ENCODE measurements at regions not wholly inside any gene's neighbourhood (a gene's known extent, or its start where the extent isn't known, plus 50 kb on each side); places are given as distances from the start of the nearest gene placed in this dataset.

- no peak for ATAC-seq
- ChIA-PET CTCF (no interaction called here), POLR2A (interaction anchor here (0.6 kb wide), 1 partner anchor 38 kb away, joined by 3 read pairs; no protein-coding TSS in a partner anchor)
- Histone ChIP-seq H3K27me3 (ENCODE audit: control insufficient read depth, insufficient read depth, low read length) (no peaks in the 10 kb centered on the region), H3K36me3 (ENCODE audit: control insufficient read depth, insufficient read depth, low read length) (no peaks in the 10 kb centered on the region), H3K9me3 (ENCODE audit: control insufficient read depth, insufficient read depth, low read depth, low read length) (no peaks in the 10 kb centered on the region), H3K4me1 (ENCODE audit: control insufficient read depth, insufficient read depth, low read length) (no peaks in the 10 kb centered on the region), H3K4me3 (ENCODE audit: low read depth in 2 of 2, low read length in 2 of 2) (no peak overlapping the region), H3K27ac (ENCODE audit: low read length) (no peak overlapping the region)
- intact Hi-C loops (cut with micrococcal nuclease; ENCODE audit: unreplicated experiment): no loop called here
- in situ Hi-C loops (cut with HindIII; ENCODE audit: low pct_unique_long_range_greater_than_20kb, low sequenced_read_pairs): no loop called here
- BruUV-seq (replicated peaks): no TSS peak
- no peak for DNase-seq (ENCODE audit: low read depth, low spot score)
- TF ChIP-seq REST (IDR thresholded peaks at IDR 0.05; ENCODE audit: insufficient read depth in 1 of 2, low read depth in 2 of 2, low read length in 1 of 2): no peak
- TF ChIP-seq CTCF (IDR thresholded peaks at IDR 0.05): no peak
- TF ChIP-seq SIN3A (IDR thresholded peaks at IDR 0.05; ENCODE audit: borderline replicate concordance, insufficient read depth, low read depth, low read length): no peak
These were observed 386.2 kb upstream of the ARHGEF26 start for GRCh38 chr3:153734777-153735551.

GRCh38 chr3:153740109-153740508 lies 381.1 kb upstream of the ARHGEF26 start:
- H3K36me3 ChIP-seq (ENCODE audit: control insufficient read depth, insufficient read depth, low read length): no peaks in the 10 kb centered on the region
- no peaks in the 10 kb centered on the region for H3K4me1 ChIP-seq (ENCODE audit: control insufficient read depth, insufficient read depth, low read length)
- TF ChIP-seq SIN3A (IDR thresholded peaks at IDR 0.05; ENCODE audit: borderline replicate concordance, insufficient read depth, low read depth, low read length) (no peak), POLR2AphosphoS5 (IDR thresholded peaks at IDR 0.05; ENCODE audit: low read depth, low read length) (no peak), TCF7L2 (IDR thresholded peaks at IDR 0.05; ENCODE audit: low read depth, low read length) (no peak), REST (IDR thresholded peaks at IDR 0.05; ENCODE audit: insufficient read depth in 1 of 2, low read depth in 2 of 2, low read length in 1 of 2) (no peak), CTCF (IDR thresholded peaks at IDR 0.05) (no peak)
- intact Hi-C loops (cut with micrococcal nuclease; ENCODE audit: unreplicated experiment): no loop called here
- ChIA-PET CTCF (no interaction called here), POLR2A (no interaction called here)
- H3K9me3 ChIP-seq (ENCODE audit: control insufficient read depth, insufficient read depth, low read depth, low read length): no peaks in the 10 kb centered on the region
- H3K4me3 ChIP-seq (ENCODE audit: low read depth in 2 of 2, low read length in 2 of 2): no peak overlapping the region
- in situ Hi-C loops (cut with HindIII; ENCODE audit: low pct_unique_long_range_greater_than_20kb, low sequenced_read_pairs): no loop called here
- ATAC-seq: no peak
- no TSS peak for BruUV-seq (replicated peaks)
- H3K27ac ChIP-seq (ENCODE audit: low read length): no peak overlapping the region
- DNase-seq (ENCODE audit: low read depth, low spot score): no peak
- H3K27me3 ChIP-seq (ENCODE audit: control insufficient read depth, insufficient read depth, low read length): no peaks in the 10 kb centered on the region

Measured in Panc1 (cell line).